ENCODE measurements at regions not wholly inside any gene's neighbourhood (a gene's known extent, or its start where the extent isn't known, plus 50 kb on each side); places are given as distances from the start of the nearest gene placed in this dataset.

- peak overlapping the region; percentile 87 for H3K27ac ChIP-seq
- TF ChIP-seq CTCF (conservative IDR thresholded peaks at IDR 0.05) = no peak
These were observed 251.4 kb upstream of the SNX7 start for GRCh38 chr1:98410082-98410481.

GRCh38 chr1:98406352-98407088 lies 255.0 kb upstream of the SNX7 start:
- TF ChIP-seq CTCF (conservative IDR thresholded peaks at IDR 0.05) = no peak
- peak overlapping the region; percentile 73 for H3K27ac ChIP-seq

DNA sequence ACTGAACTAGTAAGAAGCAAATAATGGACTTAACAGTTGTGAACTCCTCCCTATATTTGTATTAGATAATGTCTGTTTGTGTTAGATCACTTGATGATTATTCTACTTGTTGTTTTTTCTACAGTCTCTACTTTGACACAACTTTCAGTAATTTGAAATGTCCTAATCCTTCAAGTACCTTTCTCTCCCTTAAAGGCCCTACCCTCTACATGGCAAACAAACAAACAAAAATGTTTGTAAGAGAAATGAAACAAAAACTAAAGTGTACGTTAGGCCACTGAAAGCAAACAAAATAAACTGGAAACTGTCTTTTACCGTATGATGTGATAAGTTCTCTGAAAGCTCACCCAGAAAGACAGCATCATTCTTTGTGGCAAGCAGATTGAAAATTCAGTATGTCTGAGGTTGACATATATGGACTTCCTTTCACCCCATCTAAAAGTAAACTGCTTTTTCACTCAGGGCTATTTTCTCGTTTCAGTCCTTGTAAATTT lies 255.9 kb upstream of the SNX7 start:
- TF ChIP-seq CTCF (conservative IDR thresholded peaks at IDR 0.05) = no peak
- H3K27ac ChIP-seq = peak overlapping the region; percentile 73

- peak overlapping the region; percentile 73 for H3K27ac ChIP-seq
- no peak for TF ChIP-seq CTCF (conservative IDR thresholded peaks at IDR 0.05)
These were observed 256.7 kb upstream of the SNX7 start for GRCh38 chr1:98404866-98405265.

- TF ChIP-seq CTCF (conservative IDR thresholded peaks at IDR 0.05) = no peak
- H3K27ac ChIP-seq = peak overlapping the region; percentile 73
These were observed 257.5 kb upstream of the SNX7 start for GRCh38 chr1:98403963-98404480.

- peak overlapping the region; percentile 73; the same call in 1 of the 2 replicates for H3K27ac ChIP-seq
These were observed 258.7 kb upstream of the SNX7 start for GRCh38 chr1:98402860-98403259.

More at GRCh38 chr1:98402860-98403259, 258.7 kb upstream of the SNX7 start:
- no peak for TF ChIP-seq CTCF (conservative IDR thresholded peaks at IDR 0.05)

Measured in VCaP (cell line).